WTC11 (cell line): ENCODE measurements at regions not wholly inside any gene's neighbourhood (a gene's known extent, or its start where the extent isn't known, plus 50 kb on each side); places are given as distances from the start of the nearest gene placed in this dataset.
A peak's percentile ranks its signal among the peaks of the same experiment; 100 is the strongest.

ENCODE experiments used
- ATAC-seq: fragments of 200-7000 bp; cut with Tn5 transposase; 2 replicates; pipeline ENCODE4 v1.10.0; 2021; ENCODE audit warnings: mild to moderate bottlenecking, moderate library complexity
- CTCF ChIA-PET: fragments of 300-600 bp; sonication (Branson Sonifier 250); formaldehyde crosslinking; loops from one replicate; lab custom pipeline; 2021; ENCODE audit warnings: antibody characterized with exemption; lab: Charles Lee
- POLR2A ChIA-PET: fragments of 350-600 bp; sonication (Branson Sonifier 250); formaldehyde crosslinking; loops from one replicate; lab custom pipeline; 2021; ENCODE audit warnings: antibody characterized with exemption; lab: Charles Lee
- DNase-seq: peaks from one replicate; pipeline ENCODE4 v3.0.0; 2021; ENCODE audit warnings: low spot score
- H3K27ac Mint-ChIP-seq: 2 replicates; pipeline ENCODE4 v1.8.0; 2021; ENCODE audit warnings: mixed read lengths
- H3K27me3 Mint-ChIP-seq: 2 replicates; pipeline ENCODE4 v1.8.0; 2021; ENCODE audit warnings: low read depth, mild to moderate bottlenecking, moderate library complexity, mixed read lengths
- H3K36me3 Mint-ChIP-seq: 2 replicates; pipeline ENCODE4 v1.8.0; 2021; ENCODE audit warnings: mixed read lengths
- H3K4me1 Mint-ChIP-seq: 2 replicates; pipeline ENCODE4 v1.8.0; 2022; ENCODE audit warnings: mixed read lengths
- H3K4me3 Mint-ChIP-seq: 2 replicates; pipeline ENCODE4 v1.8.0; 2021; ENCODE audit warnings: mild to moderate bottlenecking, moderate library complexity, mixed read lengths
- H3K9me3 Mint-ChIP-seq: 2 replicates; pipeline ENCODE4 v1.8.0; 2021; ENCODE audit warnings: mixed read lengths
- ATF1 ChIP-seq: sonication (generic); formaldehyde crosslinking; IDR thresholded peaks from 2 replicates; pipeline ENCODE4 v1.8.1; 2023; ENCODE audit warnings: mild to moderate bottlenecking, moderate library complexity, missing genetic modification reagents
- CBFB ChIP-seq: sonication (generic); formaldehyde crosslinking; IDR thresholded peaks from 2 replicates; pipeline ENCODE4 v1.8.1; 2022; ENCODE audit warnings: mild to moderate bottlenecking, low read depth, missing genetic modification reagents
- CREB1 ChIP-seq: sonication (generic); formaldehyde crosslinking; IDR thresholded peaks from 2 replicates; pipeline ENCODE4 v1.8.0; 2023; ENCODE audit warnings: mild to moderate bottlenecking, missing genetic modification reagents
- CTCF ChIP-seq: fragments of 200-600 bp; IDR thresholded peaks from 2 replicates; pipeline ENCODE4 v1.8.0; 2022; ENCODE audit warnings: antibody characterized with exemption
- ESRRA ChIP-seq: sonication (generic); formaldehyde crosslinking; IDR thresholded peaks from 2 replicates; pipeline ENCODE4 v1.8.1; 2022; ENCODE audit warnings: mild to moderate bottlenecking, missing genetic modification reagents, borderline replicate concordance
- ETV6 ChIP-seq: sonication (generic); formaldehyde crosslinking; IDR thresholded peaks from 2 replicates; pipeline ENCODE4 v1.8.1; 2022; ENCODE audit warnings: mild to moderate bottlenecking, missing genetic modification reagents
- MYBL2 ChIP-seq: sonication (generic); formaldehyde crosslinking; IDR thresholded peaks from 2 replicates; pipeline ENCODE4 v1.8.1; 2023; ENCODE audit warnings: mild to moderate bottlenecking, moderate library complexity, missing genetic modification reagents
- NFATC4 ChIP-seq: fragments of 250-450 bp; sonication (Bioruptor Pico); IDR thresholded peaks from 2 replicates; pipeline ENCODE4 v1.9.0; 2021; ENCODE audit warnings: mild to moderate bottlenecking
- PRDM15 ChIP-seq: sonication (generic); formaldehyde crosslinking; IDR thresholded peaks from 2 replicates; pipeline ENCODE4 v1.8.0; 2022; ENCODE audit warnings: missing genetic modification reagents
- SMAD3 ChIP-seq: sonication (generic); formaldehyde crosslinking; IDR thresholded peaks from 2 replicates; pipeline ENCODE4 v1.8.0; 2022; ENCODE audit warnings: missing genetic modification reagents, mild to moderate bottlenecking, borderline replicate concordance
- SP1 ChIP-seq: sonication (generic); formaldehyde crosslinking; conservative IDR thresholded peaks from 2 replicates; pipeline ENCODE4 v1.8.1; 2022; ENCODE audit warnings: missing genetic modification reagents
- TEAD1 ChIP-seq: sonication (generic); formaldehyde crosslinking; IDR thresholded peaks from 2 replicates; pipeline ENCODE4 v1.8.0; 2022; ENCODE audit warnings: mild to moderate bottlenecking, missing genetic modification reagents
- ZBTB21 ChIP-seq: sonication (generic); formaldehyde crosslinking; IDR thresholded peaks from 2 replicates; pipeline ENCODE4 v1.8.1; 2023; ENCODE audit warnings: mild to moderate bottlenecking, missing genetic modification reagents, borderline replicate concordance
- ZNF138 ChIP-seq: sonication (generic); formaldehyde crosslinking; conservative IDR thresholded peaks from 2 replicates; pipeline ENCODE4 v1.8.1; 2022; ENCODE audit warnings: mild to moderate bottlenecking, moderate library complexity, missing genetic modification reagents
- ZNF425 ChIP-seq: fragments of 250-450 bp; sonication (Bioruptor Pico); conservative IDR thresholded peaks from 2 replicates; pipeline ENCODE4 v1.9.0; 2021; ENCODE audit warnings: mild to moderate bottlenecking
- TF ChIP-seq, protein P1 (sequence below): fragments of 250-450 bp; sonication (Bioruptor Pico); IDR thresholded peaks from 2 replicates; pipeline ENCODE4 v1.9.0; 2021; ENCODE audit warnings: mild to moderate bottlenecking
- TF ChIP-seq, protein P2 (sequence below): sonication (generic); formaldehyde crosslinking; IDR thresholded peaks from 2 replicates; pipeline ENCODE4 v1.8.1; 2023; ENCODE audit warnings: mild to moderate bottlenecking, moderate library complexity, missing genetic modification reagents
- TF ChIP-seq, protein P3 (sequence below): fragments of 250-450 bp; sonication (Bioruptor Pico); IDR thresholded peaks from 2 replicates; pipeline ENCODE4 v1.8.0; 2021; ENCODE audit warnings: mild to moderate bottlenecking
- TF ChIP-seq, protein P4 (sequence below): sonication (generic); formaldehyde crosslinking; conservative IDR thresholded peaks from 2 replicates; pipeline ENCODE4 v1.8.1; 2022; ENCODE audit warnings: mild to moderate bottlenecking, missing genetic modification reagents

DNA sequence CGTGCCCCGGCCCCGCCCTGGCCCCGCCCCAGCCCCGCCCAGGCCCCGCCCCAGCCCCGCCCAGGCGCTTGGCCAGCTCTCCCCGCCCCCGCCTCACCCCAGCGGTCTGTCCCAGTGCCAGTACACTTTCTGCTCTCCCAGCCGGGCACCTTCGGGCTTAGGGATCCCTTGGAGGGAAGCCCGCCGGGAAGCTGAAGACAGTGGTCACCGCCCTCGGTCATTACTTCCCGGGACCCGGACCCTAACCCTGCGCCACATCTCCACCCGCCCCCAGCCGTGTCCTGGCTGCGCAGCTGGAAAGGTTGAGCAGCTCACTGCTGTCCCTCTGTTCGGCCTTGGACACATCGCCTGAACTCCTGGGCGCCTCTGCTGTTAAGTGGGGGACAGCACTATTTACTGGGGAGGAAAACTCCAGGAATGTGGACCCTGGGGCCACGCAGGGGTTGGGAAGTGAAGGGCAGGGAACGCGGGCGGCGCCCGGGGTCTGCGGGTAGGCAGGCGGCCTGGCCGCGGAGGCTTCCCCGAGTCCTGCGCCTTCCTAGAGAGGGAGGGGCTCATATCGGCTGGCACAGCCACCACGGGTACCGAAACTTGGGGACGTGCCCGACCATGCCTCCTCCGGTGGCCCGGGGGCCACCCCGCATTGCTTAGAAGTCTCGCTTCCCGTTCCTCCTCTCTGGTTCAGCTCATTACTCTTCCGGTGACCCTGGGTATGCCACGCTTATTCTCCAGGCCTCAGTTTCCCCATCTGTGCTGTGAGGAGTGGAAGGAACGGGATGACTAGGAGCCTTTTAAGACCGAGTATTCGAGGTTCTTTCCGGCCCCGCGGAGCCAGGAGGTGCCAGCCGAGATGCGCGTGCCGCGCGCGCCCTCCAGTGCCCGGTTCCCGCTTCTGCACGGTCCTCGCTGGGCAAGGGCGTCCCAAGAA is 121.0 kb downstream of the GYPC start:
- Mint-ChIP-seq H3K36me3 (no peaks in the 10 kb centered on the region), H3K9me3 (no peaks in the 10 kb centered on the region), H3K4me3 (peak overlapping the region; percentile 82), H3K27me3 (peaks cover 17% of the 10 kb centered on the region), H3K4me1 (peaks cover 11% of the 10 kb centered on the region; the same call in 1 of the 2 replicates), H3K27ac (no peak overlapping the region)
- peak; percentile 84 for DNase-seq
- POLR2A ChIA-PET = interaction anchor here (0.5 kb wide), 1 partner anchor 1620 kb away, joined by 3 read pairs; no protein-coding TSS in a partner anchor
- TF ChIP-seq ETV6 (CRISPR knock-in tag) (peak; percentile 16; the same call in 1 of the 2 replicates), ZNF138 (0 out of 2 replicates have a peak, but pooled peaks have one; percentile 32), PRDM15 (CRISPR knock-in tag) (0 out of 2 replicates have a peak, but pooled peaks have one; percentile 23), MYBL2 (0 out of 2 replicates have a peak, but pooled peaks have one; percentile 25), SP1 (CRISPR knock-in tag) (peak; percentile 50; the same call in 1 of the 2 replicates), ATF1 (no peak), CTCF (peak; percentile 79)
- TF ChIP-seq, protein P1, sequence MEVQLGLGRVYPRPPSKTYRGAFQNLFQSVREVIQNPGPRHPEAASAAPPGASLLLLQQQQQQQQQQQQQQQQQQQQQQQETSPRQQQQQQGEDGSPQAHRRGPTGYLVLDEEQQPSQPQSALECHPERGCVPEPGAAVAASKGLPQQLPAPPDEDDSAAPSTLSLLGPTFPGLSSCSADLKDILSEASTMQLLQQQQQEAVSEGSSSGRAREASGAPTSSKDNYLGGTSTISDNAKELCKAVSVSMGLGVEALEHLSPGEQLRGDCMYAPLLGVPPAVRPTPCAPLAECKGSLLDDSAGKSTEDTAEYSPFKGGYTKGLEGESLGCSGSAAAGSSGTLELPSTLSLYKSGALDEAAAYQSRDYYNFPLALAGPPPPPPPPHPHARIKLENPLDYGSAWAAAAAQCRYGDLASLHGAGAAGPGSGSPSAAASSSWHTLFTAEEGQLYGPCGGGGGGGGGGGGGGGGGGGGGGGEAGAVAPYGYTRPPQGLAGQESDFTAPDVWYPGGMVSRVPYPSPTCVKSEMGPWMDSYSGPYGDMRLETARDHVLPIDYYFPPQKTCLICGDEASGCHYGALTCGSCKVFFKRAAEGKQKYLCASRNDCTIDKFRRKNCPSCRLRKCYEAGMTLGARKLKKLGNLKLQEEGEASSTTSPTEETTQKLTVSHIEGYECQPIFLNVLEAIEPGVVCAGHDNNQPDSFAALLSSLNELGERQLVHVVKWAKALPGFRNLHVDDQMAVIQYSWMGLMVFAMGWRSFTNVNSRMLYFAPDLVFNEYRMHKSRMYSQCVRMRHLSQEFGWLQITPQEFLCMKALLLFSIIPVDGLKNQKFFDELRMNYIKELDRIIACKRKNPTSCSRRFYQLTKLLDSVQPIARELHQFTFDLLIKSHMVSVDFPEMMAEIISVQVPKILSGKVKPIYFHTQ = no peak
- TF ChIP-seq, protein P2, sequence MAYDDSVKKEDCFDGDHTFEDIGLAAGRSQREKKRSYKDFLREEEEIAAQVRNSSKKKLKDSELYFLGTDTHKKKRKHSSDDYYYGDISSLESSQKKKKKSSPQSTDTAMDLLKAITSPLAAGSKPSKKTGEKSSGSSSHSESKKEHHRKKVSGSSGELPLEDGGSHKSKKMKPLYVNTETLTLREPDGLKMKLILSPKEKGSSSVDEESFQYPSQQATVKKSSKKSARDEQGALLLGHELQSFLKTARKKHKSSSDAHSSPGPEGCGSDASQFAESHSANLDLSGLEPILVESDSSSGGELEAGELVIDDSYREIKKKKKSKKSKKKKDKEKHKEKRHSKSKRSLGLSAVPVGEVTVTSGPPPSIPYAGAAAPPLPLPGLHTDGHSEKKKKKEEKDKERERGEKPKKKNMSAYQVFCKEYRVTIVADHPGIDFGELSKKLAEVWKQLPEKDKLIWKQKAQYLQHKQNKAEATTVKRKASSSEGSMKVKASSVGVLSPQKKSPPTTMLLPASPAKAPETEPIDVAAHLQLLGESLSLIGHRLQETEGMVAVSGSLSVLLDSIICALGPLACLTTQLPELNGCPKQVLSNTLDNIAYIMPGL (CRISPR knock-in tag) = peak; percentile 51; the same call in 1 of the 2 replicates
- TF ChIP-seq, all 79 proteins: peak for 7
- CTCF ChIA-PET = interaction anchor here (0.6 to 5.5 kb wide), 20 partner anchors 10 to 1031 kb away, joined by 3 to 65 read pairs (median 5); no protein-coding TSS in a partner anchor
- ATAC-seq = peak; percentile 78

DNA sequence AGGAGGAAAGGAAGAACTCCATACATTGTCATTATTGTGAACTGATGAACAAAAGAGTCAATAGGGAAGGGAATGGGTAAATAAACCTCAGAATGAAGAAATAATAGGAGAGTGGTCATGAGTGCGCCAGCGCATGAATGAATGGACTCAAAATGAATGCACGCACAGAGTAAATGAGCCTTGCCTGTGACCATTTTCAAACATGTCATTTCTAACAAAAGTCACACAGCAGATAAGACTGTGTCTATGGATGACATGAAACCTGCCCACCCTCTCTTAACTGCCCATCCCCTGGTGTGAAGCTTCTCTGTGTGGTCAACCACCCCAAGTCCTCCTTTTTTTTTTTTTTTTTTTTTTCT is 121.1 kb upstream of the TEX51 start:
- no peaks in the 10 kb centered on the region for H3K36me3 Mint-ChIP-seq
- H3K27ac Mint-ChIP-seq = no peak overlapping the region
- peaks cover 11% of the 10 kb centered on the region; the same call in 1 of the 2 replicates for H3K4me1 Mint-ChIP-seq
- ChIA-PET CTCF (interaction anchor here (0.6 to 5.2 kb wide), 10 partner anchors 9 to 715 kb away, joined by 3 to 65 read pairs (median 5); no protein-coding TSS in a partner anchor), POLR2A (interaction anchor here (0.6 kb wide), 1 partner anchor 396 kb away, joined by 6 read pairs; no protein-coding TSS in a partner anchor)
- H3K9me3 Mint-ChIP-seq = no peaks in the 10 kb centered on the region
- peak overlapping the region; percentile 82 for H3K4me3 Mint-ChIP-seq
- no peak for ATAC-seq
- no peak for DNase-seq
- peaks cover 17% of the 10 kb centered on the region for H3K27me3 Mint-ChIP-seq
- TF ChIP-seq ZBTB21 (CRISPR knock-in tag) (no peak), ESRRA (no peak), CBFB (CRISPR knock-in tag) (no peak), MYBL2 (no peak), ZNF425 (no peak), TEAD1 (CRISPR knock-in tag) (no peak), SMAD3 (CRISPR knock-in tag) (no peak), ZNF138 (no peak), CREB1 (no peak), NFATC4 (CRISPR knock-in tag) (no peak)
- TF ChIP-seq, protein P3, sequence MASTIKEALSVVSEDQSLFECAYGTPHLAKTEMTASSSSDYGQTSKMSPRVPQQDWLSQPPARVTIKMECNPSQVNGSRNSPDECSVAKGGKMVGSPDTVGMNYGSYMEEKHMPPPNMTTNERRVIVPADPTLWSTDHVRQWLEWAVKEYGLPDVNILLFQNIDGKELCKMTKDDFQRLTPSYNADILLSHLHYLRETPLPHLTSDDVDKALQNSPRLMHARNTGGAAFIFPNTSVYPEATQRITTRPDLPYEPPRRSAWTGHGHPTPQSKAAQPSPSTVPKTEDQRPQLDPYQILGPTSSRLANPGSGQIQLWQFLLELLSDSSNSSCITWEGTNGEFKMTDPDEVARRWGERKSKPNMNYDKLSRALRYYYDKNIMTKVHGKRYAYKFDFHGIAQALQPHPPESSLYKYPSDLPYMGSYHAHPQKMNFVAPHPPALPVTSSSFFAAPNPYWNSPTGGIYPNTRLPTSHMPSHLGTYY (CRISPR knock-in tag) = no peak
- TF ChIP-seq, protein P4, sequence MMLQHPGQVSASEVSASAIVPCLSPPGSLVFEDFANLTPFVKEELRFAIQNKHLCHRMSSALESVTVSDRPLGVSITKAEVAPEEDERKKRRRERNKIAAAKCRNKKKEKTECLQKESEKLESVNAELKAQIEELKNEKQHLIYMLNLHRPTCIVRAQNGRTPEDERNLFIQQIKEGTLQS (CRISPR knock-in tag) = no peak
